Activated CD8-positive, alpha-beta memory T cell treated with anti-CD3 and anti-CD28 coated beads, Interleukin-2, amount 10 ng/mL, durations not matched to agents 7 days and 5 days (primary cell): ENCODE measurements at regions not wholly inside any gene's neighbourhood (a gene's known extent, or its start where the extent isn't known, plus 50 kb on each side); places are given as distances from the start of the nearest gene placed in this dataset.

Source experiments
- ATAC-seq: fragments of 150-1000 bp; cut with Tn5 transposase; one replicate; pipeline ENCODE4 v1.10.0; 2021; ENCODE audit warnings: moderate library complexity
- CTCF ChIA-PET: fragments of 350-600 bp; sonication (Branson Sonifier 250); formaldehyde crosslinking; loops from one replicate; lab custom pipeline; 2021; ENCODE audit warnings: antibody characterized with exemption; lab: Charles Lee
- DNase-seq: peaks from one replicate; pipeline ENCODE4 v3.0.0-alpha.2; 2020
- H3K27ac Mint-ChIP-seq: one replicate; pipeline ENCODE4 v1.8.0; 2021; ENCODE audit warnings: mild to moderate bottlenecking, mixed read lengths
- H3K27me3 Mint-ChIP-seq: one replicate; pipeline ENCODE4 v1.8.0; 2021; ENCODE audit warnings: mixed read lengths
- H3K36me3 Mint-ChIP-seq: one replicate; pipeline ENCODE4 v1.8.0; 2021; ENCODE audit warnings: mild to moderate bottlenecking, mixed read lengths
- H3K4me1 Mint-ChIP-seq: one replicate; pipeline ENCODE4 v1.8.0; 2021; ENCODE audit warnings: mixed read lengths
- H3K4me3 Mint-ChIP-seq: one replicate; pipeline ENCODE4 v1.8.0; 2021; ENCODE audit warnings: mild to moderate bottlenecking, moderate library complexity, mixed read lengths
- H3K9me3 Mint-ChIP-seq: one replicate; pipeline ENCODE4 v1.8.0; 2022; ENCODE audit warnings: low read depth, mixed read lengths

GRCh38 chr14:96991226-96991625, 194.0 kb downstream of the VRK1 start:
- Mint-ChIP-seq H3K27ac (no peak overlapping the region), H3K4me3 (no peak overlapping the region), H3K9me3 (no peaks in the 10 kb centered on the region), H3K4me1 (peaks cover 15% of the 10 kb centered on the region), H3K36me3 (no peaks in the 10 kb centered on the region), H3K27me3 (peaks cover 4% of the 10 kb centered on the region)
- ATAC-seq (no peak), DNase-seq (no peak)
- CTCF ChIA-PET = no interaction called here

- no peaks in the 10 kb centered on the region for H3K9me3 Mint-ChIP-seq
- DNase-seq = no peak
- no peak overlapping the region for H3K4me3 Mint-ChIP-seq
- no peaks in the 10 kb centered on the region for H3K4me1 Mint-ChIP-seq
- CTCF ChIA-PET = no interaction called here
- H3K27me3 Mint-ChIP-seq = peaks cover 4% of the 10 kb centered on the region
- no peak overlapping the region for H3K27ac Mint-ChIP-seq
- no peak for ATAC-seq
- H3K36me3 Mint-ChIP-seq = no peaks in the 10 kb centered on the region
These were observed 197.8 kb downstream of the VRK1 start for GRCh38 chr14:96994999-96995398.

- CTCF ChIA-PET = no interaction called here
- Mint-ChIP-seq H3K27ac (no peak overlapping the region), H3K27me3 (peaks cover 4% of the 10 kb centered on the region), H3K9me3 (no peaks in the 10 kb centered on the region), H3K36me3 (peaks cover under 1% of the 10 kb centered on the region), H3K4me3 (no peak overlapping the region), H3K4me1 (no peaks in the 10 kb centered on the region)
- ATAC-seq = no peak
- DNase-seq = peak; percentile 15
These were observed 200.1 kb downstream of the VRK1 start for GRCh38 chr14:96997269-96997668.

- no peak for ATAC-seq
These were observed 200.8 kb downstream of the VRK1 start for GRCh38 chr14:96997996-96998395.

GRCh38 chr14:96999654-97000155, 202.5 kb downstream of the VRK1 start:
- CTCF ChIA-PET = no interaction called here
- Mint-ChIP-seq H3K27me3 (no peaks in the 10 kb centered on the region), H3K4me1 (no peaks in the 10 kb centered on the region), H3K4me3 (no peak overlapping the region), H3K36me3 (peaks cover 3% of the 10 kb centered on the region), H3K27ac (no peak overlapping the region), H3K9me3 (peaks cover 4% of the 10 kb centered on the region)
- DNase-seq = no peak
- no peak for ATAC-seq

More at GRCh38 chr14:96997996-96998395, 200.8 kb downstream of the VRK1 start:
- no peaks in the 10 kb centered on the region for H3K4me1 Mint-ChIP-seq
- peaks cover 3% of the 10 kb centered on the region for H3K36me3 Mint-ChIP-seq
- no peak overlapping the region for H3K4me3 Mint-ChIP-seq
- peak; percentile 31 for DNase-seq
- H3K9me3 Mint-ChIP-seq = peaks cover 4% of the 10 kb centered on the region
- CTCF ChIA-PET = no interaction called here
- H3K27me3 Mint-ChIP-seq = peaks cover 4% of the 10 kb centered on the region
- no peak overlapping the region for H3K27ac Mint-ChIP-seq

- Mint-ChIP-seq H3K27me3 (no peaks in the 10 kb centered on the region), H3K4me3 (no peak overlapping the region), H3K27ac (no peak overlapping the region), H3K36me3 (peaks cover 3% of the 10 kb centered on the region), H3K9me3 (peaks cover 4% of the 10 kb centered on the region), H3K4me1 (no peaks in the 10 kb centered on the region)
- CTCF ChIA-PET = no interaction called here
- DNase-seq (no peak), ATAC-seq (no peak)
These were observed 205.3 kb downstream of the VRK1 start for GRCh38 chr14:97002454-97002853.

- DNase-seq = no peak
- CTCF ChIA-PET = no interaction called here
- Mint-ChIP-seq H3K9me3 (peaks cover 4% of the 10 kb centered on the region), H3K27ac (no peak overlapping the region), H3K27me3 (no peaks in the 10 kb centered on the region), H3K4me3 (no peak overlapping the region), H3K4me1 (no peaks in the 10 kb centered on the region), H3K36me3 (peaks cover 3% of the 10 kb centered on the region)
- no peak for ATAC-seq
These were observed 208.8 kb downstream of the VRK1 start for GRCh38 chr14:97005934-97006333.

GRCh38 chr14:97010491-97011160, 213.4 kb downstream of the VRK1 start:
- Mint-ChIP-seq H3K4me1 (no peaks in the 10 kb centered on the region), H3K4me3 (no peak overlapping the region), H3K36me3 (no peaks in the 10 kb centered on the region), H3K27me3 (no peaks in the 10 kb centered on the region), H3K27ac (no peak overlapping the region), H3K9me3 (no peaks in the 10 kb centered on the region)
- ATAC-seq (no peak), DNase-seq (no peak)
- CTCF ChIA-PET = no interaction called here

GRCh38 chr14:97013878-97014277, 216.7 kb downstream of the VRK1 start:
- H3K4me3 Mint-ChIP-seq = no peak overlapping the region

GRCh38 chr14:97021001-97021400, 223.8 kb downstream of the VRK1 start:
- peaks cover 11% of the 10 kb centered on the region for H3K4me1 Mint-ChIP-seq
- ATAC-seq (no peak), DNase-seq (peak; percentile 44)
- CTCF ChIA-PET = no interaction called here
- H3K27me3 Mint-ChIP-seq = peaks cover 12% of the 10 kb centered on the region
- H3K4me3 Mint-ChIP-seq = no peak overlapping the region
- H3K9me3 Mint-ChIP-seq = peaks cover 3% of the 10 kb centered on the region
- peaks cover 3% of the 10 kb centered on the region for H3K36me3 Mint-ChIP-seq
- H3K27ac Mint-ChIP-seq = no peak overlapping the region

More at GRCh38 chr14:97013878-97014277, 216.7 kb downstream of the VRK1 start:
- H3K27ac Mint-ChIP-seq = no peak overlapping the region
- H3K27me3 Mint-ChIP-seq = no peaks in the 10 kb centered on the region
- H3K4me1 Mint-ChIP-seq = no peaks in the 10 kb centered on the region
- H3K9me3 Mint-ChIP-seq = peaks cover 3% of the 10 kb centered on the region
- DNase-seq (no peak), ATAC-seq (no peak)
- peaks cover 3% of the 10 kb centered on the region for H3K36me3 Mint-ChIP-seq
- CTCF ChIA-PET = interaction anchor here (1.4 kb wide), 1 partner anchor 30 kb away, joined by 3 read pairs; no protein-coding TSS in a partner anchor

- H3K4me1 Mint-ChIP-seq = peaks cover 11% of the 10 kb centered on the region
- peaks cover 12% of the 10 kb centered on the region for H3K27me3 Mint-ChIP-seq
- H3K36me3 Mint-ChIP-seq = peaks cover 3% of the 10 kb centered on the region
- ATAC-seq (no peak), DNase-seq (no peak)
- CTCF ChIA-PET = no interaction called here
- H3K27ac Mint-ChIP-seq = no peak overlapping the region
- peaks cover 3% of the 10 kb centered on the region for H3K9me3 Mint-ChIP-seq
- no peak overlapping the region for H3K4me3 Mint-ChIP-seq
These were observed 224.5 kb downstream of the VRK1 start for GRCh38 chr14:97021571-97022168.

GRCh38 chr14:97022741-97023140, 225.6 kb downstream of the VRK1 start:
- H3K27me3 Mint-ChIP-seq = peaks cover 12% of the 10 kb centered on the region
- CTCF ChIA-PET = no interaction called here

GRCh38 chr14:97023871-97024270, 226.7 kb downstream of the VRK1 start:
- no peak for ATAC-seq
- no peak for DNase-seq
- Mint-ChIP-seq H3K36me3 (no peaks in the 10 kb centered on the region), H3K27ac (no peak overlapping the region), H3K27me3 (peaks cover 12% of the 10 kb centered on the region), H3K9me3 (no peaks in the 10 kb centered on the region), H3K4me1 (peaks cover 13% of the 10 kb centered on the region), H3K4me3 (no peak overlapping the region)
- CTCF ChIA-PET = no interaction called here

More at GRCh38 chr14:97022741-97023140, 225.6 kb downstream of the VRK1 start:
- Mint-ChIP-seq H3K4me1 (peaks cover 11% of the 10 kb centered on the region), H3K4me3 (no peak overlapping the region), H3K27ac (no peak overlapping the region), H3K9me3 (peaks cover 3% of the 10 kb centered on the region), H3K36me3 (no peaks in the 10 kb centered on the region)
- DNase-seq (no peak), ATAC-seq (no peak)

- ATAC-seq = no peak
- no peaks in the 10 kb centered on the region for H3K9me3 Mint-ChIP-seq
- no peaks in the 10 kb centered on the region for H3K36me3 Mint-ChIP-seq
- no peak for DNase-seq
- no peak overlapping the region for H3K27ac Mint-ChIP-seq
- H3K4me1 Mint-ChIP-seq = peaks cover 13% of the 10 kb centered on the region
- no peak overlapping the region for H3K4me3 Mint-ChIP-seq
- CTCF ChIA-PET = no interaction called here
- H3K27me3 Mint-ChIP-seq = peaks cover 12% of the 10 kb centered on the region
These were observed 227.1 kb downstream of the VRK1 start for GRCh38 chr14:97024300-97024699.
